ENCODE measurements at regions not wholly inside any gene's neighbourhood (a gene's known extent, or its start where the extent isn't known, plus 50 kb on each side); places are given as distances from the start of the nearest gene placed in this dataset.

- DNase-seq (ENCODE audit: low read depth), result no peak
- TF ChIP-seq CTCF (IDR thresholded peaks at IDR 0.05; ENCODE audit: insufficient read depth, low read depth, low read length, missing control alignments), result no peak
- no peak overlapping the region for H3K4me3 ChIP-seq (ENCODE audit: low read depth, low read length)
Observed at GRCh38 chr3:124483915-124484470, 246.3 kb upstream of the UMPS start.

- no peak for TF ChIP-seq CTCF (IDR thresholded peaks at IDR 0.05; ENCODE audit: insufficient read depth, low read depth, low read length, missing control alignments)
- no peak overlapping the region for H3K4me3 ChIP-seq (ENCODE audit: low read depth, low read length)
- no peak for DNase-seq (ENCODE audit: low read depth)
Observed at GRCh38 chr3:124486324-124486723, 243.9 kb upstream of the UMPS start.

GRCh38 chr3:124489506-124489905 is 240.7 kb upstream of the UMPS start:
- DNase-seq (ENCODE audit: low read depth), result no peak
- no peak for TF ChIP-seq CTCF (IDR thresholded peaks at IDR 0.05; ENCODE audit: insufficient read depth, low read depth, low read length, missing control alignments)
- no peak overlapping the region for H3K4me3 ChIP-seq (ENCODE audit: low read depth, low read length)

- TF ChIP-seq CTCF (IDR thresholded peaks at IDR 0.05; ENCODE audit: insufficient read depth, low read depth, low read length, missing control alignments), result no peak
- no peak for DNase-seq (ENCODE audit: low read depth)
- H3K4me3 ChIP-seq (ENCODE audit: low read depth, low read length), result no peak overlapping the region
Observed at GRCh38 chr3:124491098-124491497, 239.2 kb upstream of the UMPS start.

GRCh38 chr3:124491875-124492274 is 238.4 kb upstream of the UMPS start:
- no peak for TF ChIP-seq CTCF (IDR thresholded peaks at IDR 0.05; ENCODE audit: insufficient read depth, low read depth, low read length, missing control alignments)
- no peak overlapping the region for H3K4me3 ChIP-seq (ENCODE audit: low read depth, low read length)
- no peak for DNase-seq (ENCODE audit: low read depth)

- H3K4me3 ChIP-seq (ENCODE audit: low read depth, low read length), result no peak overlapping the region
- DNase-seq (ENCODE audit: low read depth), result peak; percentile 13
- peak; percentile 25 for TF ChIP-seq CTCF (IDR thresholded peaks at IDR 0.05; ENCODE audit: insufficient read depth, low read depth, low read length, missing control alignments)
Observed at GRCh38 chr3:124492824-124493223, 237.4 kb upstream of the UMPS start.

- DNase-seq (ENCODE audit: low read depth), result peak; percentile 27
- no peak for TF ChIP-seq CTCF (IDR thresholded peaks at IDR 0.05; ENCODE audit: insufficient read depth, low read depth, low read length, missing control alignments)
- no peak overlapping the region for H3K4me3 ChIP-seq (ENCODE audit: low read depth, low read length)
Observed at GRCh38 chr3:124496061-124496460, 234.2 kb upstream of the UMPS start.
